IMR-90 (cell line): ENCODE measurements at regions not wholly inside any gene's neighbourhood (a gene's known extent, or its start where the extent isn't known, plus 50 kb on each side); places are given as distances from the start of the nearest gene placed in this dataset.

ENCODE experiments used
- ATAC-seq: fragments of 200-7000 bp; cut with Tn5 transposase; 2 replicates; pipeline ENCODE4 v1.9.1; 2020; ENCODE audit warnings: low read depth, mild to moderate bottlenecking, moderate library complexity
- BruUV-seq: library from RNA; stranded (reverse); fragments of 400-500 nt; replicated peaks from 2 replicates; lab custom pipeline; 2021; lab: Mats Ljungman, UMichigan
- CTCF ChIA-PET: fragments of 300-600 bp; formaldehyde crosslinking; extraction: SDS; loops from one replicate; lab custom pipeline; 2021; ENCODE audit warnings: antibody characterized with exemption; lab: Yijun Ruan, JAX
- POLR2A ChIA-PET: fragments of 300-600 bp; sonication (Branson Sonifier 250); formaldehyde crosslinking; loops from one replicate; lab custom pipeline; 2022; ENCODE audit warnings: antibody characterized with exemption; ENCODE audit not compliant: unreplicated experiment; lab: Charles Lee
- DNase-seq: peaks from one replicate; pipeline ENCODE4 v3.0.0; 2013
- H2AFZ ChIP-seq: replicated peaks from 2 replicates; pipeline ENCODE3; 2013; ENCODE audit warnings: low read length, mild to moderate bottlenecking; ENCODE audit not compliant: poor library complexity
- H2AK5ac ChIP-seq: 2 replicates; pipeline ENCODE4 v1.6.1; 2013; ENCODE audit warnings: low read depth, low read length, inconsistent platforms
- H2AK9ac ChIP-seq: replicated peaks from 2 replicates; pipeline ENCODE3; 2013; ENCODE audit warnings: mild to moderate bottlenecking, low read depth, low read length, moderate library complexity; ENCODE audit not compliant: poor library complexity
- H2BK120ac ChIP-seq: 2 replicates; pipeline ENCODE4 v1.6.1; 2013; ENCODE audit warnings: low read depth, low read length, inconsistent platforms
- H2BK15ac ChIP-seq: 3 replicates; pipeline ENCODE4 v1.6.1; 2013; ENCODE audit warnings: low read depth, low read length, inconsistent platforms
- H2BK20ac ChIP-seq: 2 replicates; pipeline ENCODE4 v1.6.1; 2013; ENCODE audit warnings: low read depth, mild to moderate bottlenecking, inconsistent platforms, low read length, moderate library complexity
- H2BK5ac ChIP-seq: 2 replicates; pipeline ENCODE4 v1.6.1; 2013; ENCODE audit warnings: mild to moderate bottlenecking, low read depth, low read length, inconsistent platforms; ENCODE audit not compliant: poor library complexity, severe bottlenecking
- H3K14ac ChIP-seq: replicated peaks from 2 replicates; pipeline ENCODE4 v1.6.1; 2013; ENCODE audit warnings: low read depth, low read length, inconsistent platforms
- H3K18ac ChIP-seq: 2 replicates; pipeline ENCODE4 v1.6.1; 2013; ENCODE audit warnings: low read depth, low read length, control low read depth
- H3K23ac ChIP-seq: 2 replicates; pipeline ENCODE4 v1.6.1; 2013; ENCODE audit warnings: low read depth, low read length, inconsistent platforms
- H3K27ac ChIP-seq: 2 replicates; pipeline ENCODE4 v1.5.1; 2013; ENCODE audit warnings: mild to moderate bottlenecking, control low read depth, low read length; ENCODE audit not compliant: insufficient read depth
- H3K27me3 ChIP-seq: 2 replicates; pipeline ENCODE4 v1.6.1; 2013; ENCODE audit warnings: low read length; ENCODE audit not compliant: control insufficient read depth, insufficient read depth
- H3K36me3 ChIP-seq: 2 replicates; pipeline ENCODE4 v1.6.1; 2013; ENCODE audit warnings: low read length, mixed read lengths; ENCODE audit not compliant: control insufficient read depth, insufficient read depth
- H3K4ac ChIP-seq: 2 replicates; pipeline ENCODE4 v1.6.1; 2013; ENCODE audit warnings: low read depth, low read length, inconsistent platforms
- H3K4me1 ChIP-seq: 2 replicates; pipeline ENCODE4 v1.6.1; 2013; ENCODE audit warnings: low read length, mixed read lengths; ENCODE audit not compliant: control insufficient read depth, insufficient read depth
- H3K4me2 ChIP-seq: 2 replicates; pipeline ENCODE4 v1.6.1; 2013; ENCODE audit warnings: low read depth, mild to moderate bottlenecking, control low read depth, low read length, moderate library complexity
- H3K4me3 ChIP-seq: 2 replicates; pipeline ENCODE4 v1.5.1; 2013; ENCODE audit warnings: low read depth, mild to moderate bottlenecking, control low read depth, low read length, moderate library complexity; ENCODE audit not compliant: insufficient read depth
- H3K56ac ChIP-seq: 2 replicates; pipeline ENCODE4 v1.6.1; 2013; ENCODE audit warnings: low read length, inconsistent platforms; ENCODE audit not compliant: insufficient read depth; ENCODE audit errors: extremely low read depth
- H3K79me1 ChIP-seq, 2 experiments: 2 replicates each; pipeline ENCODE4 v1.6.1; 2013; ENCODE audit warnings: low read length in 2 of 2, inconsistent platforms in 1 of 2, low read depth in 1 of 2
- H3K9ac ChIP-seq: 2 replicates; pipeline ENCODE4 v1.6.1; 2013; ENCODE audit warnings: low read depth, low read length, control low read depth
- H3K9me1 ChIP-seq: 2 replicates; pipeline ENCODE4 v1.6.1; 2013; ENCODE audit warnings: low read length, inconsistent platforms; ENCODE audit not compliant: insufficient read depth
- H3K9me3 ChIP-seq: 2 replicates; pipeline ENCODE4 v1.6.1; 2013; ENCODE audit warnings: low read length; ENCODE audit not compliant: control insufficient read depth, insufficient read depth
- H4K20me1 ChIP-seq: 2 replicates; pipeline ENCODE4 v1.6.1; 2013; ENCODE audit warnings: low read length, inconsistent platforms; ENCODE audit not compliant: insufficient read depth
- H4K5ac ChIP-seq: 2 replicates; pipeline ENCODE4 v1.6.1; 2013; ENCODE audit warnings: mild to moderate bottlenecking, low read depth, low read length, control low read depth
- H4K8ac ChIP-seq, 2 experiments: 2 replicates each; pipeline ENCODE4 v1.6.1; 2013; ENCODE audit warnings: low read depth in 2 of 2, low read length in 2 of 2, control low read depth in 1 of 2, inconsistent platforms in 1 of 2
- H4K91ac ChIP-seq: 2 replicates; pipeline ENCODE4 v1.6.1; 2013; ENCODE audit warnings: low read depth, low read length, inconsistent platforms; ENCODE audit not compliant: insufficient read depth
- BHLHE40 ChIP-seq: fragments of 150-350 bp; IDR thresholded peaks from 2 replicates; pipeline ENCODE4 v1.6.1; 2016; ENCODE audit warnings: mild to moderate bottlenecking, low read depth, low read length
- CEBPB ChIP-seq: IDR thresholded peaks from 2 replicates; pipeline ENCODE4 v1.6.1; 2012; ENCODE audit warnings: low read depth, low read length, improper control_type of control experiment
- CHD1 ChIP-seq: IDR thresholded peaks from 2 replicates; pipeline ENCODE4 v1.6.1; 2012; ENCODE audit warnings: low read depth, low read length, improper control_type of control experiment
- ELK1 ChIP-seq: fragments of 150-350 bp; IDR thresholded peaks from 2 replicates; pipeline ENCODE4 v1.6.1; 2016; ENCODE audit warnings: low read depth, mild to moderate bottlenecking, low read length, moderate library complexity, borderline replicate concordance
- FOS ChIP-seq: fragments of 150-350 bp; IDR thresholded peaks from 2 replicates; pipeline ENCODE4 v1.6.1; 2016; ENCODE audit warnings: low read depth, low read length
- MAFK ChIP-seq: IDR thresholded peaks from 2 replicates; pipeline ENCODE4 v1.6.1; 2012; ENCODE audit warnings: low read depth, low read length, improper control_type of control experiment
- MAZ ChIP-seq: IDR thresholded peaks from 2 replicates; pipeline ENCODE4 v1.6.1; 2012; ENCODE audit warnings: low read depth, mild to moderate bottlenecking, low read length, improper control_type of control experiment, moderate library complexity, borderline replicate concordance
- MXI1 ChIP-seq: IDR thresholded peaks from 2 replicates; pipeline ENCODE4 v1.6.1; 2012; ENCODE audit warnings: low read depth, mild to moderate bottlenecking, low read length, moderate library complexity, borderline replicate concordance
- NFE2L2 ChIP-seq: fragments of 150-350 bp; IDR thresholded peaks from 2 replicates; pipeline ENCODE4 v1.6.1; 2016; ENCODE audit warnings: low read depth, mild to moderate bottlenecking, low read length
- POLR2A ChIP-seq: IDR thresholded peaks from 2 replicates; pipeline ENCODE4 v1.6.1; 2012; ENCODE audit warnings: mild to moderate bottlenecking, low read depth, low read length
- RAD21 ChIP-seq: IDR thresholded peaks from 2 replicates; pipeline ENCODE4 v1.6.1; 2012; ENCODE audit warnings: low read length, improper control_type of control experiment
- RCOR1 ChIP-seq: IDR thresholded peaks from 2 replicates; pipeline ENCODE4 v1.6.1; 2012; ENCODE audit warnings: mild to moderate bottlenecking, low read length, improper control_type of control experiment; ENCODE audit not compliant: insufficient replicate concordance
- RFX5 ChIP-seq: IDR thresholded peaks from 2 replicates; pipeline ENCODE4 v1.8.0; 2012; ENCODE audit warnings: low read depth, mild to moderate bottlenecking, low read length, moderate library complexity
- SMC3 ChIP-seq: fragments of 150-350 bp; IDR thresholded peaks from 2 replicates; pipeline ENCODE4 v1.6.1; 2016; ENCODE audit warnings: low read depth, mild to moderate bottlenecking, antibody characterized with exemption, low read length, moderate library complexity
- WGBS, 2 experiments: methylation state at CpG; one replicate each; pipeline versions ENCODE4 v1.1.5 to v1.1.7; 2013; ENCODE audit warnings: missing lambda C conversion rate in 2 of 2; ENCODE audit not compliant: insufficient read length in 1 of 2; ENCODE audit errors: extremely low coverage in 2 of 2; 5-methylcytosine and 5-hydroxymethylcytosine counted together
- dilution Hi-C: fragments of 300-500 bp; cut with HindIII; formaldehyde crosslinking; loops from one replicate; pipeline ENCODE4 v1.14.3; 2018; ENCODE audit warnings: low sequenced_read_pairs; ENCODE audit not compliant: unreplicated experiment
- in situ Hi-C: fragments of 300-500 bp; cut with MboI; formaldehyde crosslinking; loops from 3 replicates; pipeline ENCODE4 v1.14.3; 2019; ENCODE audit warnings: low sequenced_read_pairs, inconsistent platforms, mixed read lengths
- intact Hi-C: fragments of 100-400 bp; cut with micrococcal nuclease; formaldehyde crosslinking; loops from 2 replicates; pipeline ENCODE4 v1.10.0; 2022
- TF ChIP-seq, protein P1 (sequence below): conservative IDR thresholded peaks from 2 replicates; pipeline ENCODE4 v1.5.1; 2012; ENCODE audit warnings: mild to moderate bottlenecking, low read depth, low read length, improper control_type of control experiment
- TF ChIP-seq, protein P2 (sequence below): fragments of 150-350 bp; IDR thresholded peaks from 2 replicates; pipeline ENCODE4 v1.6.1; 2017; ENCODE audit warnings: mild to moderate bottlenecking, antibody characterized with exemption, low read length, low read depth

DNA sequence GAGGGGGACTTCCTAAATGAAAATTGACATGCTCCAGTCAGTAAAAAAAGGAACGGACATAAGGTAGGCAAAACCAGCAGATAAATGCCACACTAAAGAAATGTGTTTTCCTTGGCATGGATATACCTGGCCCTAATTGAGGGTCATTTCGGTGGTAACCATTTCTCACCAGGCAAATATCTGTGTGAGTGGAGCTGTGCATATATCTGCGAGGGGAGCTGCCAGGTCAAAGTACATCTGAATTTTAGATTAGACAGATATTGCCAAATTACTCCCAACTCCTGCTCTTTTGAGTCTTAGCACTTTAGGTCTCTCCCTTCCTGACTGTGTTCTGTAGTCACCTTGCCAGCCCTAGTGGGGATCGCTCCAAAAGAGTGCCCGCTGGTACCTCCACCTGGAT, 204.2 kb downstream of the SH3BP4 start:
- dilution Hi-C loops: no loop called here

More for the DNA sequence above, 204.2 kb downstream of the SH3BP4 start:
- POLR2A ChIA-PET: no interaction called here
- ATAC-seq (no peak), DNase-seq (no peak)
- Histone ChIP-seq H3K9me1 (no peaks in the 10 kb centered on the region), H3K14ac (no peak overlapping the region), H3K4me2 (no peak overlapping the region), H4K5ac (no peak overlapping the region), H2BK5ac (no peak overlapping the region), H3K4ac (no peak overlapping the region), H2BK20ac (no peak overlapping the region), H4K91ac (no peak overlapping the region), H3K27me3 (peaks cover 52% of the 10 kb centered on the region), H4K8ac (no peak overlapping the region), H3K4me3 (no peak overlapping the region), H3K79me1 (no peaks in the 10 kb centered on the region), H3K23ac (no peak overlapping the region), H3K56ac (no peak overlapping the region), H3K4me1 (no peaks in the 10 kb centered on the region), H3K18ac (no peak overlapping the region), H2AK5ac (no peak overlapping the region), H3K9ac (no peak overlapping the region), H2AK9ac (no peak overlapping the region), H3K36me3 (no peaks in the 10 kb centered on the region), H3K9me3 (peaks cover 4% of the 10 kb centered on the region; the same call in 1 of the 2 replicates), H2AFZ (no peak overlapping the region), H2BK15ac (no peak overlapping the region), H3K27ac (no peak overlapping the region), H4K20me1 (no peaks in the 10 kb centered on the region), H2BK120ac (no peak overlapping the region)
- BruUV-seq: no TSS peak
- TF ChIP-seq BHLHE40: no peak
- TF ChIP-seq CEBPB: no peak
- TF ChIP-seq RFX5: no peak
- TF ChIP-seq FOS: no peak
- TF ChIP-seq CHD1: no peak
- no peak for TF ChIP-seq MXI1
- TF ChIP-seq RCOR1: no peak
- no peak for TF ChIP-seq RAD21
- TF ChIP-seq, protein P1, sequence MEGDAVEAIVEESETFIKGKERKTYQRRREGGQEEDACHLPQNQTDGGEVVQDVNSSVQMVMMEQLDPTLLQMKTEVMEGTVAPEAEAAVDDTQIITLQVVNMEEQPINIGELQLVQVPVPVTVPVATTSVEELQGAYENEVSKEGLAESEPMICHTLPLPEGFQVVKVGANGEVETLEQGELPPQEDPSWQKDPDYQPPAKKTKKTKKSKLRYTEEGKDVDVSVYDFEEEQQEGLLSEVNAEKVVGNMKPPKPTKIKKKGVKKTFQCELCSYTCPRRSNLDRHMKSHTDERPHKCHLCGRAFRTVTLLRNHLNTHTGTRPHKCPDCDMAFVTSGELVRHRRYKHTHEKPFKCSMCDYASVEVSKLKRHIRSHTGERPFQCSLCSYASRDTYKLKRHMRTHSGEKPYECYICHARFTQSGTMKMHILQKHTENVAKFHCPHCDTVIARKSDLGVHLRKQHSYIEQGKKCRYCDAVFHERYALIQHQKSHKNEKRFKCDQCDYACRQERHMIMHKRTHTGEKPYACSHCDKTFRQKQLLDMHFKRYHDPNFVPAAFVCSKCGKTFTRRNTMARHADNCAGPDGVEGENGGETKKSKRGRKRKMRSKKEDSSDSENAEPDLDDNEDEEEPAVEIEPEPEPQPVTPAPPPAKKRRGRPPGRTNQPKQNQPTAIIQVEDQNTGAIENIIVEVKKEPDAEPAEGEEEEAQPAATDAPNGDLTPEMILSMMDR: no peak
- no peak for TF ChIP-seq POLR2A
- no peak for TF ChIP-seq SMC3
- no peak for TF ChIP-seq ELK1
- no peak for TF ChIP-seq NFE2L2
- TF ChIP-seq, protein P2, sequence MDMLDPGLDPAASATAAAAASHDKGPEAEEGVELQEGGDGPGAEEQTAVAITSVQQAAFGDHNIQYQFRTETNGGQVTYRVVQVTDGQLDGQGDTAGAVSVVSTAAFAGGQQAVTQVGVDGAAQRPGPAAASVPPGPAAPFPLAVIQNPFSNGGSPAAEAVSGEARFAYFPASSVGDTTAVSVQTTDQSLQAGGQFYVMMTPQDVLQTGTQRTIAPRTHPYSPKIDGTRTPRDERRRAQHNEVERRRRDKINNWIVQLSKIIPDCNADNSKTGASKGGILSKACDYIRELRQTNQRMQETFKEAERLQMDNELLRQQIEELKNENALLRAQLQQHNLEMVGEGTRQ: no peak
- TF ChIP-seq MAZ: no peak
- TF ChIP-seq MAFK: no peak
- 83% methylated on average over 2 of the region's 5 CpGs; no CpG with 5 or more reads in 1 of the 2 experiments for WGBS, 2 experiments
- in situ Hi-C loops: no loop called here
- intact Hi-C loops: no loop called here
- CTCF ChIA-PET: no interaction called here
